ENCODE measurements at regions not wholly inside any gene's neighbourhood (a gene's known extent, or its start where the extent isn't known, plus 50 kb on each side); places are given as distances from the start of the nearest gene placed in this dataset.

DNA sequence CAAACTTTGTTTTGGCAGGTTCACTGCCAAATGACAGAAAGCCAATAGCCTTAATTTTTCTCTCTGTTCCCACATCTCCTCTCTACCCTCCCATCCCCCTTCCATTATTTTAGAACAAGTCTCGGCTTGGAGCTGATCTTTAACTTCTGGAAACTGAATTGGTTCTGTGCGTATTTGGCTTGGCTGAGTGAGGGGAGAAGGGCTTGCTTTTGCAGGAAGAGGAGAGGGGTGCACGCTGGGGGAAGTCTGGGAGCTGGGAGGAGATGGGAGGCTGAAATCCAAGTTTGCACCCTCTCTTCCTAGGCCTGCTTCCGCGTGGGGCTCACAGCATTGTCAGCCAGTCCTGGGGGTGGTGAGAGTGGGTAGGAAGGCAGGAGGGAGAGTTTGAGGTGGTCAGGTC, 176.1 kb upstream of the SPRED2 start:
- TF ChIP-seq, protein P1, sequence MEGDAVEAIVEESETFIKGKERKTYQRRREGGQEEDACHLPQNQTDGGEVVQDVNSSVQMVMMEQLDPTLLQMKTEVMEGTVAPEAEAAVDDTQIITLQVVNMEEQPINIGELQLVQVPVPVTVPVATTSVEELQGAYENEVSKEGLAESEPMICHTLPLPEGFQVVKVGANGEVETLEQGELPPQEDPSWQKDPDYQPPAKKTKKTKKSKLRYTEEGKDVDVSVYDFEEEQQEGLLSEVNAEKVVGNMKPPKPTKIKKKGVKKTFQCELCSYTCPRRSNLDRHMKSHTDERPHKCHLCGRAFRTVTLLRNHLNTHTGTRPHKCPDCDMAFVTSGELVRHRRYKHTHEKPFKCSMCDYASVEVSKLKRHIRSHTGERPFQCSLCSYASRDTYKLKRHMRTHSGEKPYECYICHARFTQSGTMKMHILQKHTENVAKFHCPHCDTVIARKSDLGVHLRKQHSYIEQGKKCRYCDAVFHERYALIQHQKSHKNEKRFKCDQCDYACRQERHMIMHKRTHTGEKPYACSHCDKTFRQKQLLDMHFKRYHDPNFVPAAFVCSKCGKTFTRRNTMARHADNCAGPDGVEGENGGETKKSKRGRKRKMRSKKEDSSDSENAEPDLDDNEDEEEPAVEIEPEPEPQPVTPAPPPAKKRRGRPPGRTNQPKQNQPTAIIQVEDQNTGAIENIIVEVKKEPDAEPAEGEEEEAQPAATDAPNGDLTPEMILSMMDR (conservative IDR thresholded peaks at IDR 0.05): no peak
- TF ChIP-seq ZFX (IDR thresholded peaks at IDR 0.05): no peak

Measured in C4-2B (cell line).